ENCODE measurements at regions not wholly inside any gene's neighbourhood (a gene's known extent, or its start where the extent isn't known, plus 50 kb on each side); places are given as distances from the start of the nearest gene placed in this dataset.

DNA sequence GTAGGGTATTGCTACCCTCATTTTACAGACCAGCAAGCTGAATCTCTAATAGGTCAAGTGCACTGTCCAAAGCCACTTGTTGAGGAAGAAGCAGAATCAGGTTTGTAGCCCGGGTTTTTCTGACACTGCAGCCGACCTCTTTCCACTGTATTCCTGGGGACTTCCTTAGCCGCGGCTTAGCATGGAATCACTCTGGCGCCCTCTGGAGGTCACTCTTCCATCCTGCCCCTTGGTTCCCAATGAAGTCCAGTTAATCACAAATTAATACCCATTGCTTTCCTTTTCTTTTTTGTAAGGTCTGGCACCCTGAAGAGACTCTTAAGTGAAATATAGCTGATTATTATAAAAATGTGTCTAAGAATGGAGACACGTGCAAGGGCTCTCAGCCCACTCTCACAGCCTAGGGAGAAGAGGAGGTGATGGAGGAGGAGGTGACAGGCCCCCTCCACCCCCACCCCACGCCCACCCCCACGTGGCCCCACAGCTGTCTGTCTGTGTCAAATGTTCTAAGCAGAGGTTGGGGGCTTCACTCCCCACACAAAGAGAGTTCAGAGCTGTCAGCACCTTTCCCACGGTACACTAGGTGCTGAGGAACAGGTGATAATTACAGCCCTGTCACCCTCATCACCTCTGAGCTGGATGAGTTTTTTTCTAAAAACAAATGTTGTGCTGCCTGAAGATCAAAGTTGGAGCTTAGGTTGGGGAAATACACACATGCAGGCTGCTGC lies 57.7 kb upstream of the DRD2 start:
- TF ChIP-seq, protein P1, sequence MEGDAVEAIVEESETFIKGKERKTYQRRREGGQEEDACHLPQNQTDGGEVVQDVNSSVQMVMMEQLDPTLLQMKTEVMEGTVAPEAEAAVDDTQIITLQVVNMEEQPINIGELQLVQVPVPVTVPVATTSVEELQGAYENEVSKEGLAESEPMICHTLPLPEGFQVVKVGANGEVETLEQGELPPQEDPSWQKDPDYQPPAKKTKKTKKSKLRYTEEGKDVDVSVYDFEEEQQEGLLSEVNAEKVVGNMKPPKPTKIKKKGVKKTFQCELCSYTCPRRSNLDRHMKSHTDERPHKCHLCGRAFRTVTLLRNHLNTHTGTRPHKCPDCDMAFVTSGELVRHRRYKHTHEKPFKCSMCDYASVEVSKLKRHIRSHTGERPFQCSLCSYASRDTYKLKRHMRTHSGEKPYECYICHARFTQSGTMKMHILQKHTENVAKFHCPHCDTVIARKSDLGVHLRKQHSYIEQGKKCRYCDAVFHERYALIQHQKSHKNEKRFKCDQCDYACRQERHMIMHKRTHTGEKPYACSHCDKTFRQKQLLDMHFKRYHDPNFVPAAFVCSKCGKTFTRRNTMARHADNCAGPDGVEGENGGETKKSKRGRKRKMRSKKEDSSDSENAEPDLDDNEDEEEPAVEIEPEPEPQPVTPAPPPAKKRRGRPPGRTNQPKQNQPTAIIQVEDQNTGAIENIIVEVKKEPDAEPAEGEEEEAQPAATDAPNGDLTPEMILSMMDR (IDR thresholded peaks at IDR 0.05), result peak; percentile 54 to 84 (median 75)
- no peak for TF ChIP-seq POLR2A (IDR thresholded peaks at IDR 0.05)
- no peak for TF ChIP-seq POLR2AphosphoS5 (IDR thresholded peaks at IDR 0.05)
- TF ChIP-seq EP300 (IDR thresholded peaks at IDR 0.05), result no peak

Data from gastroesophageal sphincter (tissue), 3 donors.